ENCODE measurements at regions not wholly inside any gene's neighbourhood (a gene's known extent, or its start where the extent isn't known, plus 50 kb on each side); places are given as distances from the start of the nearest gene placed in this dataset.

DNA sequence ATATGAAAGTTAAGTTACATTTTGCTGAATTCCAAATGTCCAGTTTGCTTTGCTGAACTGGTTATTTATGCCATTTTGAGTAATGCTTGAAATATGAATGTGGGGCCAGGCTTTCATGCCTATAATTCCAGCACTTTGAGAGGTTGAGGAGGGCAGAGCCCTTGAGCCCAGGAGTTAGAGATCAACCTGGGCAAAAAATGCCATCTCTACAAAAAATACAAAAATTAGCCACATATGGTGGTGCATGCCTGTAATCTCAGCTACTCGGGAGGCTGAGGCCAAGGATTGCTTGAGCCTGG, 101.2 kb upstream of the ITGA6 start:
- Histone ChIP-seq H3K4me1 (peaks cover 5% of the 10 kb centered on the region), H3K9me3 (no peaks in the 10 kb centered on the region), H3K36me3 (ENCODE audit: insufficient read depth in 1 of 2, low read depth in 1 of 2) (no peaks in the 10 kb centered on the region), H3K4me3 (no peak overlapping the region), H3K27ac (no peak overlapping the region), H3K27me3 (ENCODE audit: insufficient read depth in 3 of 3, low read length in 2 of 3) (no peaks in the 10 kb centered on the region)
- TF ChIP-seq, protein P1, sequence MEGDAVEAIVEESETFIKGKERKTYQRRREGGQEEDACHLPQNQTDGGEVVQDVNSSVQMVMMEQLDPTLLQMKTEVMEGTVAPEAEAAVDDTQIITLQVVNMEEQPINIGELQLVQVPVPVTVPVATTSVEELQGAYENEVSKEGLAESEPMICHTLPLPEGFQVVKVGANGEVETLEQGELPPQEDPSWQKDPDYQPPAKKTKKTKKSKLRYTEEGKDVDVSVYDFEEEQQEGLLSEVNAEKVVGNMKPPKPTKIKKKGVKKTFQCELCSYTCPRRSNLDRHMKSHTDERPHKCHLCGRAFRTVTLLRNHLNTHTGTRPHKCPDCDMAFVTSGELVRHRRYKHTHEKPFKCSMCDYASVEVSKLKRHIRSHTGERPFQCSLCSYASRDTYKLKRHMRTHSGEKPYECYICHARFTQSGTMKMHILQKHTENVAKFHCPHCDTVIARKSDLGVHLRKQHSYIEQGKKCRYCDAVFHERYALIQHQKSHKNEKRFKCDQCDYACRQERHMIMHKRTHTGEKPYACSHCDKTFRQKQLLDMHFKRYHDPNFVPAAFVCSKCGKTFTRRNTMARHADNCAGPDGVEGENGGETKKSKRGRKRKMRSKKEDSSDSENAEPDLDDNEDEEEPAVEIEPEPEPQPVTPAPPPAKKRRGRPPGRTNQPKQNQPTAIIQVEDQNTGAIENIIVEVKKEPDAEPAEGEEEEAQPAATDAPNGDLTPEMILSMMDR (IDR thresholded peaks at IDR 0.05), result no peak
- ATAC-seq, result no peak
- WGBS, 3 donors, result 80 to 96% (median 90%) methylated on average over 1 of the region's 1 CpG
- intact Hi-C loops (cut with DNase I), result no loop called here
- no peak for DNase-seq

DNA sequence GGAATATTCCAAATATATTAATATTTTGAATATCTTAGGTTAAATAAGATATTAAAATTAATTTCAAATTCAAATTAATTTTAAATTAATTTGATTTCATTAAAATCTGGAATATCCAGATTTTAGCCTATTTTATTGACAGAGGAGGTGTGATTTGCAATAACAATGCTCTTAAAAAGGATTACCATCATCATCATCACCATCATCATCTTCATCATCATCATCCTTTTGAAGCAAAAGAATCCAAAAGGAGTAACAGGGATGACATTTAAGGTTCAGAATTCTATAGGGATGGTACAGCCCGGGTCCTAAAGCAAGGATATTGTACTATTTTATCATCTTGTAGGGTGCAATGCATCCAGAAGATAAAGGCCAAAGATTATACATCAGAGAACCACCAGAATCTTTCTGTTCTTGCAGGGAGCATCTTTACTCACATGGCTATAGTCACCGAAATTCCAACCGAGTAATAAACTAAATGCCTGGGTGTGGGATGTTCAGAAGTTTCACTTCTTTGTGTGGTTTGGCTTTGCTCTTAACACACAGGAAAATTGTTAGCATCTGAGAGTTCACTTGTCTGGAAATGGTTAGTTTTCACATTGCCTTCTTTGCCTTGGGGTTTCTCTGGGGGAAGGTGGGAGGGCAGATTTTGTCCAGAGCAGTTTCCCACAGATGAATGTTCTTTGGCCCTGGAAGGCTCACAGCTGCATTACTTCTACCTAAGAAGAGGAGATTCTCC, 99.1 kb upstream of the ITGA6 start:
- Histone ChIP-seq H3K9me3 (no peaks in the 10 kb centered on the region), H3K4me3 (no peak overlapping the region), H3K27ac (no peak overlapping the region), H3K4me1 (peaks cover 5% of the 10 kb centered on the region), H3K27me3 (ENCODE audit: insufficient read depth in 3 of 3, low read length in 2 of 3) (no peaks in the 10 kb centered on the region), H3K36me3 (ENCODE audit: insufficient read depth in 1 of 2, low read depth in 1 of 2) (no peaks in the 10 kb centered on the region)
- ATAC-seq (no peak), DNase-seq (no peak)
- intact Hi-C loops (cut with DNase I), result no loop called here
- TF ChIP-seq, protein P1 (IDR thresholded peaks at IDR 0.05), result no peak
- WGBS, 3 donors, result 84 to 86% (median 85%) methylated on average over 3 of the region's 3 CpGs

DNA sequence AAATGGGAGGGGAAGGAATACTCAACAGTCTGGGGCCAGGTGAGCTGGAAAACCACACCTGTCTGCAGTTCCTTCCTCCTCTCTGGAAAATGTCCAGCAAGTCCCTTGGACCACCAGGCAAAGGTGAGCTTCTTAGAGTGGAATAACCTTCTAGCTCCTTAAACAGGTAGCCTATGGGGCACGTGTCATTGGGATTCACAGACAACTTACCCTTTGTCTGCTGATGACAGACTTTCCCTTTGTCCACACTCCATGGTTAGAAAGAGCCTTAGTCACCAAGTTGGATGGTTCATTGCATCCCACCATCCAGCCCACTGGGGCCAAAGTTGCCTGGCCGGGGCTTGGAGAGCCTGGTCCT, 98.0 kb upstream of the ITGA6 start:
- Histone ChIP-seq H3K4me3 (no peak overlapping the region), H3K9me3 (no peaks in the 10 kb centered on the region), H3K27ac (peak overlapping the region; percentile 30), H3K36me3 (ENCODE audit: insufficient read depth in 1 of 2, low read depth in 1 of 2) (no peaks in the 10 kb centered on the region), H3K27me3 (ENCODE audit: insufficient read depth in 3 of 3, low read length in 2 of 3) (no peaks in the 10 kb centered on the region), H3K4me1 (peaks cover 5% of the 10 kb centered on the region)
- intact Hi-C loops (cut with DNase I), result no loop called here
- WGBS, 3 donors, result 61 to 71% (median 63%) methylated on average over 2 of the region's 2 CpGs
- TF ChIP-seq, protein P1 (IDR thresholded peaks at IDR 0.05), result no peak
- ATAC-seq (no peak), DNase-seq (no peak)

DNA sequence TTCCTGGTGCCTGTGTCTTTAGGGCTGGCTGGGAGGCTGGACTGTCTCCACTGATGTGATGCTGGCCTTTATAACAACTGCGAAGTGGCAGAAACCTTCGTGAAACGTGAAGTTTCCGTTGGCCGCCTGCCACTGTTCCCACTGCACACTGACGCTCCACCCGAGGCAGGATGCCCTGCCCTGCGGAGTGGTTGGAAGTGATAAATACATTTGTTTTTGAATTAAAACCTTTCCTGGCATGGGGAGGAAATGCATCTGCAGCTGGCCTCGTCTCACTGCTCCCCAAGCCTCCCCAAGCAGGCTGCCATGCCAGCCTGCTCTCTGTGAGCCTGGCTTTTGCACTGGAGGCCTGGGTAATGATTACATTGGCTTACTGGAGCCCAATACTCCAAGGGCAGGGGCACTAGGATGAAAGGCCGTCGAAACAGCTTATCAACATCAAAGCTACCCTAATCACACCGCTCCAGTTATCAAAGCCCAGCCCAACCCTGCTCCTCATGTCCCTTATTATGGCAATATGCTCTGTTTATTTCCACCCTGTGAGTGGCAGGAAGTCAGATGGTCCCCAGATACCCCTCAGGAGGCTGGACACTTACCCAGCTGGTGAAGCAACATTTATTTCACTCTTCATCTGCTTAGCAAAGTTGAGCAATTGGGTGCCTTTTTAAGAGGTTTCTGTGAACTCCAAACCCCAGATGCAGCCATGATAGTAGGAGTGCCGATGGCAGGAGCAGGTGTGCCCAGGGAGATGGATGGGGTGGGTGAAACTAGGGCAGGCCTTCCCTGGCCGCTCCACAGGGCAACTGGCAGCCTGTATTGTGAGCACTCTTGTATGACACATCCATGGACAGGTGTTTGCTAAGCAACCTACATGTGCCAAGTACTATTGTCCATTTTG, 97.4 kb upstream of the ITGA6 start:
- Histone ChIP-seq H3K27me3 (ENCODE audit: insufficient read depth in 3 of 3, low read length in 2 of 3) (no peaks in the 10 kb centered on the region), H3K4me1 (peaks cover 5% of the 10 kb centered on the region), H3K27ac (peak overlapping the region; percentile 30), H3K9me3 (no peaks in the 10 kb centered on the region), H3K4me3 (no peak overlapping the region), H3K36me3 (ENCODE audit: insufficient read depth in 1 of 2, low read depth in 1 of 2) (no peaks in the 10 kb centered on the region)
- DNase-seq (peak; percentile 51 to 71), ATAC-seq (peak; percentile 46 to 89 (median 64))
- TF ChIP-seq, protein P1 (IDR thresholded peaks at IDR 0.05), result no peak
- intact Hi-C loops (cut with DNase I), result no loop called here
- 33 to 36% (median 34%) methylated on average over 14 of the region's 14 CpGs for WGBS, 3 donors
